Endothelial cell (in vitro differentiated cells): ENCODE measurements at regions not wholly inside any gene's neighbourhood (a gene's known extent, or its start where the extent isn't known, plus 50 kb on each side); places are given as distances from the start of the nearest gene placed in this dataset.

Source experiments
- DNase-seq: peaks from one replicate; pipeline ENCODE4 v3.0.0; 2021; ENCODE audit warnings: low spot score
- H3K27ac Mint-ChIP-seq: one replicate; pipeline ENCODE4 v1.8.0; 2021; ENCODE audit warnings: mixed read lengths, inconsistent platforms; ENCODE audit not compliant: unreplicated experiment
- H3K27me3 Mint-ChIP-seq: one replicate; pipeline ENCODE4 v1.8.0; 2021; ENCODE audit warnings: mild to moderate bottlenecking, moderate library complexity, mixed read lengths, inconsistent platforms; ENCODE audit not compliant: unreplicated experiment
- H3K36me3 Mint-ChIP-seq: one replicate; pipeline ENCODE4 v1.8.0; 2021; ENCODE audit warnings: mild to moderate bottlenecking, low read depth, mixed read lengths, inconsistent platforms; ENCODE audit not compliant: unreplicated experiment
- H3K4me1 Mint-ChIP-seq: one replicate; pipeline ENCODE4 v1.8.0; 2021; ENCODE audit warnings: mild to moderate bottlenecking, mixed read lengths, inconsistent platforms; ENCODE audit not compliant: unreplicated experiment
- H3K4me3 Mint-ChIP-seq: one replicate; pipeline ENCODE4 v1.8.0; 2021; ENCODE audit warnings: mild to moderate bottlenecking, mixed read lengths, inconsistent platforms; ENCODE audit not compliant: unreplicated experiment
- H3K9me3 Mint-ChIP-seq: one replicate; pipeline ENCODE4 v1.8.0; 2021; ENCODE audit warnings: mixed read lengths, inconsistent platforms; ENCODE audit not compliant: unreplicated experiment
- CTCF ChIP-seq: fragments of 200-600 bp; sonication (generic); IDR thresholded peaks from one replicate; pipeline ENCODE4 v1.5.0; 2021; ENCODE audit warnings: antibody characterized with exemption; ENCODE audit not compliant: unreplicated experiment

GRCh38 chr22:33221568-33221967, 163.4 kb upstream of the SYN3 start:
- Mint-ChIP-seq H3K27me3 (peaks cover 2% of the 10 kb centered on the region), H3K27ac (no peak overlapping the region), H3K9me3 (no peaks in the 10 kb centered on the region), H3K4me3 (no peak overlapping the region), H3K4me1 (peaks cover 7% of the 10 kb centered on the region), H3K36me3 (no peaks in the 10 kb centered on the region)
- no peak for DNase-seq
- no peak for TF ChIP-seq CTCF

GRCh38 chr22:33220476-33221080, 162.4 kb upstream of the SYN3 start:
- TF ChIP-seq CTCF: no peak

GRCh38 chr22:33219648-33220384, 161.6 kb upstream of the SYN3 start:
- Mint-ChIP-seq H3K9me3 (no peaks in the 10 kb centered on the region), H3K4me1 (peaks cover 7% of the 10 kb centered on the region), H3K27me3 (peaks cover 4% of the 10 kb centered on the region), H3K27ac (no peak overlapping the region), H3K4me3 (no peak overlapping the region), H3K36me3 (no peaks in the 10 kb centered on the region)
- no peak for DNase-seq
- no peak for TF ChIP-seq CTCF

More at GRCh38 chr22:33220476-33221080, 162.4 kb upstream of the SYN3 start:
- Mint-ChIP-seq H3K27ac (no peak overlapping the region), H3K27me3 (peaks cover 4% of the 10 kb centered on the region), H3K9me3 (no peaks in the 10 kb centered on the region), H3K4me3 (no peak overlapping the region), H3K4me1 (peaks cover 7% of the 10 kb centered on the region), H3K36me3 (no peaks in the 10 kb centered on the region)
- no peak for DNase-seq

- no peaks in the 10 kb centered on the region for H3K9me3 Mint-ChIP-seq
Observed at GRCh38 chr22:33213383-33214075, 155.3 kb upstream of the SYN3 start.

More at GRCh38 chr22:33213383-33214075, 155.3 kb upstream of the SYN3 start:
- no peak for DNase-seq
- Mint-ChIP-seq H3K36me3 (no peaks in the 10 kb centered on the region), H3K27ac (no peak overlapping the region), H3K4me3 (no peak overlapping the region), H3K4me1 (peaks cover 4% of the 10 kb centered on the region), H3K27me3 (peaks cover 4% of the 10 kb centered on the region)
- no peak for TF ChIP-seq CTCF
